NCI-H69 (cell line): ENCODE measurements at regions not wholly inside any gene's neighbourhood (a gene's known extent, or its start where the extent isn't known, plus 50 kb on each side); places are given as distances from the start of the nearest gene placed in this dataset.
"Not testable (repeated sequence)": the region's sequence is repeated elsewhere in the genome, so short reads cannot be mapped to it uniquely, and the experiment has no call there.

Experiments
- DNase-seq: peaks from one replicate; lab custom pipeline; 2025; lab: John Stamatoyannopoulos, UW

- no peak for DNase-seq
Observed at GRCh38 chr3:177249203-177249602, 51.9 kb upstream of the TBL1XR1 start.

- DNase-seq: peak; percentile 26
Observed at GRCh38 chr3:177250151-177250550, 52.9 kb upstream of the TBL1XR1 start.

GRCh38 chr3:177251755-177252154 is 54.5 kb upstream of the TBL1XR1 start:
- no peak for DNase-seq

GRCh38 chr3:177257006-177257405 is 59.7 kb upstream of the TBL1XR1 start:
- DNase-seq: peak; percentile 25

- DNase-seq: no peak
Observed at GRCh38 chr3:177257625-177258024, 60.3 kb upstream of the TBL1XR1 start.

- DNase-seq: no peak
Observed at GRCh38 chr3:177262396-177262795, 65.1 kb upstream of the TBL1XR1 start.

GRCh38 chr3:177263615-177264368 is 66.5 kb upstream of the TBL1XR1 start:
- DNase-seq: no peak

- not testable (repeated sequence) for DNase-seq
Observed at GRCh38 chr3:177271811-177272501, 74.7 kb upstream of the TBL1XR1 start.

- DNase-seq: no peak
Observed at GRCh38 chr3:177278016-177278415, 80.7 kb upstream of the TBL1XR1 start.

- DNase-seq: peak; percentile 96
Observed at GRCh38 chr3:177279118-177279815, 82.0 kb upstream of the TBL1XR1 start.

- DNase-seq: peak; percentile 36
Observed at GRCh38 chr3:177281292-177282118, 84.2 kb upstream of the TBL1XR1 start.

- peak; percentile 94 for DNase-seq
Observed at GRCh38 chr3:177282119-177282655, 84.9 kb upstream of the TBL1XR1 start.

- no peak for DNase-seq
Observed at GRCh38 chr3:177283983-177284382, 86.7 kb upstream of the TBL1XR1 start.

- peak; percentile 59 for DNase-seq
Observed at GRCh38 chr3:177284383-177284881, 87.2 kb upstream of the TBL1XR1 start.

- DNase-seq: peak; percentile 20
Observed at GRCh38 chr3:177286034-177286433, 88.8 kb upstream of the TBL1XR1 start.

GRCh38 chr3:177287231-177287630 is 89.9 kb upstream of the TBL1XR1 start:
- no peak for DNase-seq

- DNase-seq: peak; percentile 57
Observed at GRCh38 chr3:177290633-177291032, 93.4 kb upstream of the TBL1XR1 start.

GRCh38 chr3:177294221-177294620 is 96.9 kb upstream of the TBL1XR1 start:
- no peak for DNase-seq

GRCh38 chr3:177295116-177295515 is 97.8 kb upstream of the TBL1XR1 start:
- DNase-seq: no peak

- DNase-seq: no peak
Observed at GRCh38 chr3:177299250-177299649, 102.0 kb upstream of the TBL1XR1 start.

GRCh38 chr3:177300039-177300833 is 103.0 kb upstream of the TBL1XR1 start:
- DNase-seq: peak; percentile 14
